SK-N-SH (cell line): ENCODE measurements at regions not wholly inside any gene's neighbourhood (a gene's known extent, or its start where the extent isn't known, plus 50 kb on each side); places are given as distances from the start of the nearest gene placed in this dataset.

ENCODE experiments used
- CTCF ChIA-PET: fragments of 300-600, 350-600 bp; formaldehyde crosslinking; extraction: SDS; loops from one replicate; lab custom pipeline; 2021; lab: Yijun Ruan, JAX
- POLR2A ChIA-PET: fragments of 350-600 bp; sonication (Branson Sonifier 250); formaldehyde crosslinking; extraction: SDS; loops from one replicate; lab custom pipeline; 2020; ENCODE audit warnings: antibody characterized with exemption, inconsistent platforms; lab: Yijun Ruan, JAX
- DNase-seq: peaks from one replicate; pipeline ENCODE4 v3.0.0; 2012
- H2AFZ ChIP-seq: fragments of 200-600 bp; sonication (generic); 2 replicates; pipeline ENCODE4 v1.8.1; 2016; ENCODE audit warnings: antibody characterized with exemption, mild to moderate bottlenecking, low read depth
- H3F3A ChIP-seq: fragments of 200-600 bp; sonication (generic); replicated peaks from 2 replicates; pipeline ENCODE3; 2016; ENCODE audit warnings: antibody characterized with exemption, mild to moderate bottlenecking; ENCODE audit not compliant: insufficient read depth
- H3K27ac ChIP-seq, 2 experiments: fragments of 200-500 bp in 1 of 2; fragments of 200-600 bp in 1 of 2; sonication (Bioruptor generic) in 1 of 2; sonication (generic), shearing (Covaris generic) in 1 of 2; 2 replicates each; pipeline versions ENCODE4 v1.5.1 to v1.6.1; 2014 to 2016; ENCODE audit warnings: low read depth in 2 of 2, inconsistent platforms in 1 of 2, low read length in 1 of 2, mild to moderate bottlenecking in 1 of 2, mixed read lengths in 1 of 2
- H3K27me3 ChIP-seq: fragments of 200-600 bp; sonication (generic), shearing (Covaris generic); 2 replicates; pipeline ENCODE4 v1.6.1; 2016; ENCODE audit warnings: mixed run types; ENCODE audit not compliant: insufficient read depth
- H3K36me3 ChIP-seq, 2 experiments: fragments of 200-500 bp in 1 of 2; fragments of 200-600 bp in 1 of 2; sonication (Bioruptor generic) in 1 of 2; sonication (generic) in 1 of 2; replicated peaks in 1 of 2; 2 replicates each; pipeline versions ENCODE3 to v1.5.1; 2014 to 2016; ENCODE audit warnings: low read length in 1 of 2, mild to moderate bottlenecking in 1 of 2; ENCODE audit not compliant: insufficient read depth in 2 of 2, control insufficient read depth in 1 of 2
- H3K4me1 ChIP-seq, 2 experiments: fragments of 200-500 bp in 1 of 2; fragments of 200-600 bp in 1 of 2; sonication (Bioruptor generic) in 1 of 2; sonication (generic), shearing (Covaris generic) in 1 of 2; 2 replicates each; pipeline versions ENCODE4 v1.5.1 to v1.6.1; 2014 to 2016; ENCODE audit warnings: low read depth in 1 of 2, low read length in 1 of 2, mixed run types in 1 of 2; ENCODE audit not compliant: insufficient read depth in 2 of 2, control insufficient read depth in 1 of 2
- H3K4me2 ChIP-seq: fragments of 200-600 bp; sonication (generic), shearing (Covaris generic); 2 replicates; pipeline ENCODE4 v1.6.1; 2017; ENCODE audit warnings: mixed run types
- H3K4me3 ChIP-seq, 2 experiments: fragments of 200-500 bp in 1 of 2; fragments of 200-600 bp in 1 of 2; sonication (Bioruptor generic) in 1 of 2; sonication (generic), shearing (Covaris generic) in 1 of 2; 2 replicates each; pipeline versions ENCODE4 v1.5.1 to v1.8.1; 2014 to 2016; ENCODE audit warnings: low read depth in 2 of 2, inconsistent platforms in 1 of 2, low read length in 1 of 2, mild to moderate bottlenecking in 1 of 2, mixed read lengths in 1 of 2, moderate library complexity in 1 of 2
- H3K79me2 ChIP-seq: fragments of 200-600 bp; sonication (generic); 2 replicates; pipeline ENCODE4 v1.8.1; 2017; ENCODE audit warnings: mild to moderate bottlenecking; ENCODE audit not compliant: insufficient read depth
- H3K9ac ChIP-seq: fragments of 200-600 bp; sonication (generic); 2 replicates; pipeline ENCODE4 v1.6.1; 2017; ENCODE audit warnings: mixed run types
- H3K9me2 ChIP-seq: fragments of 200-600 bp; sonication (generic); 2 replicates; pipeline ENCODE4 v1.6.1; 2017; ENCODE audit warnings: mixed run types
- H3K9me3 ChIP-seq: fragments of 200-600 bp; sonication (generic); 2 replicates; pipeline ENCODE4 v1.6.1; 2017; ENCODE audit warnings: mixed run types, mild to moderate bottlenecking, moderate library complexity
- H4K20me1 ChIP-seq: fragments of 200-600 bp; sonication (generic); 2 replicates; pipeline ENCODE4 v1.6.1; 2017; ENCODE audit warnings: mild to moderate bottlenecking, mixed run types; ENCODE audit not compliant: insufficient read depth
- CHD2 ChIP-seq: fragments of 150-350 bp; IDR thresholded peaks from 2 replicates; pipeline ENCODE4 v1.6.1; 2018; ENCODE audit warnings: low read length; ENCODE audit not compliant: partially characterized antibody
- CTCF ChIP-seq: fragments of 200-600 bp; sonication (generic); IDR thresholded peaks from 2 replicates; pipeline ENCODE4 v1.6.1; 2017; ENCODE audit warnings: antibody characterized with exemption, mild to moderate bottlenecking, moderate library complexity
- ELF1 ChIP-seq: IDR thresholded peaks from 2 replicates; pipeline ENCODE4 v1.4.0; 2012
- EP300 ChIP-seq, 2 experiments: IDR thresholded peaks; 2 replicates each; pipeline versions ENCODE4 v1.4.0 to v1.6.1; 2012; ENCODE audit warnings: borderline replicate concordance in 1 of 2, low read depth in 1 of 2, low read length in 1 of 2
- FOXJ3 ChIP-seq: sonication (generic); formaldehyde crosslinking; IDR thresholded peaks from 2 replicates; pipeline ENCODE4 v1.5.1; 2020; ENCODE audit warnings: mild to moderate bottlenecking, missing genetic modification reagents
- GABPA ChIP-seq: IDR thresholded peaks from 2 replicates; pipeline ENCODE4 v1.4.0; 2012; ENCODE audit warnings: low read depth, mild to moderate bottlenecking
- GATA2 ChIP-seq: sonication (generic); formaldehyde crosslinking; IDR thresholded peaks from 2 replicates; pipeline ENCODE4 v1.5.0; 2020; ENCODE audit warnings: mild to moderate bottlenecking, missing genetic modification reagents
- JUND ChIP-seq: IDR thresholded peaks from 2 replicates; pipeline ENCODE4 v1.4.0; 2012
- MAX ChIP-seq: IDR thresholded peaks from 2 replicates; pipeline ENCODE4 v1.4.0; 2012; ENCODE audit warnings: low read depth
- MXI1 ChIP-seq: IDR thresholded peaks from 2 replicates; pipeline ENCODE4 v1.6.1; 2012; ENCODE audit warnings: mild to moderate bottlenecking, low read depth, low read length, improper control_type of control experiment
- NRF1 ChIP-seq: IDR thresholded peaks from 2 replicates; pipeline ENCODE4 v1.6.1; 2012; ENCODE audit warnings: low read depth, mild to moderate bottlenecking, low read length
- POLR2AphosphoS5 ChIP-seq: IDR thresholded peaks from 2 replicates; pipeline ENCODE4 v1.6.1; 2012; ENCODE audit warnings: low read depth, low read length
- RCOR1 ChIP-seq: fragments of 150-350 bp; IDR thresholded peaks from 2 replicates; pipeline ENCODE4 v1.6.1; 2017; ENCODE audit warnings: antibody characterized with exemption, low read length
- RXRA ChIP-seq: IDR thresholded peaks from 2 replicates; pipeline ENCODE4 v1.4.0; 2012; ENCODE audit warnings: low read depth, mild to moderate bottlenecking, borderline replicate concordance
- SIN3A ChIP-seq: IDR thresholded peaks from 2 replicates; pipeline ENCODE4 v1.6.1; 2012; ENCODE audit warnings: low read depth, mild to moderate bottlenecking, low read length, moderate library complexity, borderline replicate concordance
- TAF1 ChIP-seq: IDR thresholded peaks from 2 replicates; pipeline ENCODE4 v1.6.1; 2012; ENCODE audit warnings: low read depth, mild to moderate bottlenecking, low read length, moderate library complexity, borderline replicate concordance
- TCF12 ChIP-seq: IDR thresholded peaks from 2 replicates; pipeline ENCODE4 v1.4.0; 2012
- TEAD4 ChIP-seq: IDR thresholded peaks from 2 replicates; pipeline ENCODE4 v1.4.0; 2012; ENCODE audit warnings: mild to moderate bottlenecking, borderline replicate concordance; ENCODE audit not compliant: insufficient read depth
- USF1 ChIP-seq: IDR thresholded peaks from 2 replicates; pipeline ENCODE4 v1.4.0; 2012; ENCODE audit warnings: low read depth, borderline replicate concordance
- WGBS: methylation state at CpG from one replicate; pipeline ENCODE4 v1.1.6; 2017; ENCODE audit warnings: low lambda C conversion rate; 5-methylcytosine and 5-hydroxymethylcytosine counted together
- TF ChIP-seq, protein P1 (sequence below): fragments of 150-350 bp; IDR thresholded peaks from 2 replicates; pipeline ENCODE4 v1.6.1; 2016; ENCODE audit warnings: mild to moderate bottlenecking, low read depth, low read length

DNA sequence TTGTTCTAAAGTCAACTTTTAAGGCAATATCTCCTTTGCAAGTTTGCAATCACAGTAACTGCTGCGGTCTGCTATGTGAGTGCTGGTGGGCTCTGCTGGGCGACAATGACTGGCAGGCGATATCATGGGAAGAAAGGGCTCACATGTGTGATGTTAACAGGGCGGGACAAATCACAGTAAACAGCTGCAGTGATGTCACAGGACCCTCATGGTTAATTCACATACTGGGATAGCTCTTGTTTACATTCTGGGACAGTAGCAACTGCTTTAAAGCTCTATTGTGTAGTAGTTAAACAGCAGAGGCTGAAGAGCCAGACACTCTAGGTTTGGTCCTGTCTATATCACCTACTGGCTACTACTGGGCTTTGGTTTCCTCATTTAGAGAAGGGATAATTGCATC, 257.2 kb upstream of the ASIC2 start:
- ChIA-PET POLR2A (no interaction called here), CTCF (interaction anchor here (0.7 to 2.3 kb wide), 4 partner anchors 9 to 552 kb away, joined by 3 to 6 read pairs (median 4); no protein-coding TSS in a partner anchor)
- 37% methylated on average over 4 of the region's 4 CpGs for WGBS

More for the DNA sequence above, 257.2 kb upstream of the ASIC2 start:
- H3K4me1 ChIP-seq, result no peaks in the 10 kb centered on the region
- H3K36me3 ChIP-seq, result no peaks in the 10 kb centered on the region
- no peaks in the 10 kb centered on the region; the same call in 1 of the 2 replicates for H3K27me3 ChIP-seq
- H2AFZ ChIP-seq, result no peak overlapping the region
- no peaks in the 10 kb centered on the region for H3F3A ChIP-seq
- no peak overlapping the region for H3K9ac ChIP-seq
- H3K27ac ChIP-seq, result no peak overlapping the region
- no peak for TF ChIP-seq ELF1
- TF ChIP-seq, protein P1, sequence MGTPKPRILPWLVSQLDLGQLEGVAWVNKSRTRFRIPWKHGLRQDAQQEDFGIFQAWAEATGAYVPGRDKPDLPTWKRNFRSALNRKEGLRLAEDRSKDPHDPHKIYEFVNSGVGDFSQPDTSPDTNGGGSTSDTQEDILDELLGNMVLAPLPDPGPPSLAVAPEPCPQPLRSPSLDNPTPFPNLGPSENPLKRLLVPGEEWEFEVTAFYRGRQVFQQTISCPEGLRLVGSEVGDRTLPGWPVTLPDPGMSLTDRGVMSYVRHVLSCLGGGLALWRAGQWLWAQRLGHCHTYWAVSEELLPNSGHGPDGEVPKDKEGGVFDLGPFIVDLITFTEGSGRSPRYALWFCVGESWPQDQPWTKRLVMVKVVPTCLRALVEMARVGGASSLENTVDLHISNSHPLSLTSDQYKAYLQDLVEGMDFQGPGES, result no peak
- TF ChIP-seq RCOR1, result no peak
- TF ChIP-seq FOXJ3 (CRISPR knock-in tag), result no peak
- no peak for TF ChIP-seq MXI1
- TF ChIP-seq USF1, result no peak
- TF ChIP-seq NRF1, result no peak
- no peak for TF ChIP-seq SIN3A
- no peak for TF ChIP-seq JUND
- TF ChIP-seq POLR2AphosphoS5, result no peak
- TF ChIP-seq CTCF, result no peak
- no peak for TF ChIP-seq TAF1
- no peak for TF ChIP-seq CHD2
- TF ChIP-seq GABPA, result no peak
- no peak for TF ChIP-seq MAX
- TF ChIP-seq TEAD4, result no peak
- TF ChIP-seq GATA2, result no peak
- TF ChIP-seq EP300 (IDR thresholded peaks at IDR 0.05; ENCODE audit: borderline replicate concordance in 1 of 2, low read depth in 1 of 2, low read length in 1 of 2), result no peak
- TF ChIP-seq TCF12, result no peak
- TF ChIP-seq RXRA, result no peak
- H4K20me1 ChIP-seq, result no peaks in the 10 kb centered on the region
- H3K9me3 ChIP-seq, result no peaks in the 10 kb centered on the region
- H3K79me2 ChIP-seq, result no peaks in the 10 kb centered on the region
- no peak for DNase-seq
- H3K4me3 ChIP-seq, result no peak overlapping the region
- no peak overlapping the region for H3K4me2 ChIP-seq
- H3K9me2 ChIP-seq, result no peaks in the 10 kb centered on the region
